Stimulated activated naive CD8-positive, alpha-beta T cell treated with anti-CD3 and anti-CD28 coated beads, Interleukin-15, amount 100 ng/mL, for 72 hours (primary cell): ENCODE measurements at regions not wholly inside any gene's neighbourhood (a gene's known extent, or its start where the extent isn't known, plus 50 kb on each side); places are given as distances from the start of the nearest gene placed in this dataset.
"Not testable (repeated sequence)": the region's sequence is repeated elsewhere in the genome, so short reads cannot be mapped to it uniquely, and the experiment has no call there.

Source experiments
- ATAC-seq: fragments of 150-1000 bp; cut with Tn5 transposase; 2 replicates; pipeline ENCODE4 v1.10.0; 2021; ENCODE audit warnings: mild to moderate bottlenecking, moderate library complexity
- DNase-seq, 2 donors: peaks; one replicate each; pipeline ENCODE4 v3.0.0; 2021 to 2022
- H3K27ac Mint-ChIP-seq, 2 donors: one replicate each; pipeline ENCODE4 v1.8.0; 2022; ENCODE audit warnings: mild to moderate bottlenecking in 2 of 2, mixed read lengths in 2 of 2, moderate library complexity in 2 of 2
- H3K27me3 Mint-ChIP-seq: one replicate; pipeline ENCODE4 v1.8.0; 2022; ENCODE audit warnings: mixed read lengths
- H3K4me1 Mint-ChIP-seq: one replicate; pipeline ENCODE4 v1.8.0; 2022; ENCODE audit warnings: mild to moderate bottlenecking, mixed read lengths
- H3K4me3 Mint-ChIP-seq, 2 donors: one replicate each; pipeline ENCODE4 v1.8.0; 2022; ENCODE audit warnings: mild to moderate bottlenecking in 2 of 2, mixed read lengths in 2 of 2, moderate library complexity in 1 of 2
- H3K9me3 Mint-ChIP-seq, 2 donors: one replicate each; pipeline ENCODE4 v1.8.0; 2022; ENCODE audit warnings: mixed read lengths in 2 of 2

DNA sequence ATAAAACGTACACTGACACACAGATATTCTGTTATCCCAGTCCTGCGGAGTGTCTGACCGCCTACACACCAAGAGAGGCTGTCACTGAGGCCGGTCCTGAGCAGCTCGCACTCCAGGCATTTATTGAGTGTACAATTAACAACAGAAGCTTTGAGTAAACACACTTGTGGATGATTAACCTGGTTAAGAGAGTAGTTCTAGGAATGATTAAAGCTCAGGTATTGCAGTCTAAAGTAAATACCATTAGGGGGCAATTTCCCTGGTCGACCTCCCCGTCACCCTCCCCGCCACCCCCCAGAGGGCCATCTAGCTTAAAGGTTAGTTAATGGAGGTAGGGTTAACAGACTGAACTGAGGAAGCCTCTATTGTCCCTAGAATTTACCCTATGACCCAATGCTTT, 1278.5 kb downstream of the NSUN3 start:
- Mint-ChIP-seq H3K9me3 (peaks cover 0 to 5% of the 10 kb centered on the region in 2 donors), H3K27ac (no peak overlapping the region), H3K4me1 (no peaks in the 10 kb centered on the region), H3K4me3 (no peak overlapping the region), H3K27me3 (no peaks in the 10 kb centered on the region)
- no peak for ATAC-seq
- no peak for DNase-seq

DNA sequence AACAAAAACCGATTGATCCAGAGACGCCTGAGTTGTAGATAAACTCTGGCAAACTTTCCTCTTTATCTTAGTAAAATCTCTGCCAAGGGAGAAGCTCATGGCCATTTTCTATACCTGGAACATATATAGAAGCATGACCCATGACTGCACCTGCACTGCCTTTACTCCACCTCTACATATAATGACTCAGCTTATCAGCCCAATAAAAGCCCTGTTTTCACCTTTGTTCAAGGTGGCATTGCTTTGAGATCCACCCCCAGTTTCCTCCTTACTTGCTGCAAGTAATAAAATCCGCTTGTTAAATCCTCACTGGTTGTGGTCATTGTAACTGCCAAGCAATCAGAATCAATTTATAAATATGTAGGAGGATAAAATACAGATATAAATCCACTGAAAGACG, 1280.4 kb downstream of the NSUN3 start:
- Mint-ChIP-seq H3K4me1 (no peaks in the 10 kb centered on the region), H3K9me3 (peaks cover 0 to 5% of the 10 kb centered on the region in 2 donors), H3K4me3 (no peak overlapping the region), H3K27me3 (no peaks in the 10 kb centered on the region), H3K27ac (no peak overlapping the region)
- ATAC-seq (no peak), DNase-seq (no peak)

DNA sequence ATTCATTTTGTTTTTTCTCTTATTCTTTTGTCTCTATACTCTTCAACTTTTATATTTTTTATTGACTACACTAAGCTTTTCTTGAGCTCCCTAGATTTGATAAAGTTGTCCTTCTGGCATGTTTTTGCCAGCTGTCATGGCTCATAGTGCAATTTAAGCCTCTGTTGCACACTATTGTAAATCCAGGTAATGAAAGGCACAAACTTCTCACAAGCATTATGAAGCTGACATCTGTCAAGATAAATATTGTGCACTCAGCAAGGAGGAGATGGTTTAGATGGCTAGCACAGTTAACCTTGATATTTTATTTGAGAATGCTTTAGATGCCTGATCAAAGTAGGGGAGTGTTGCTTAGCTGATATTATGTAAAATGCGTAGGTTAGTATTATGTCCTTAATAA, 1280.9 kb downstream of the NSUN3 start:
- Mint-ChIP-seq H3K27me3 (no peaks in the 10 kb centered on the region), H3K27ac (no peak overlapping the region), H3K4me3 (no peak overlapping the region), H3K9me3 (peaks cover 0 to 5% of the 10 kb centered on the region in 2 donors), H3K4me1 (no peaks in the 10 kb centered on the region)
- DNase-seq: no peak
- no peak for ATAC-seq

DNA sequence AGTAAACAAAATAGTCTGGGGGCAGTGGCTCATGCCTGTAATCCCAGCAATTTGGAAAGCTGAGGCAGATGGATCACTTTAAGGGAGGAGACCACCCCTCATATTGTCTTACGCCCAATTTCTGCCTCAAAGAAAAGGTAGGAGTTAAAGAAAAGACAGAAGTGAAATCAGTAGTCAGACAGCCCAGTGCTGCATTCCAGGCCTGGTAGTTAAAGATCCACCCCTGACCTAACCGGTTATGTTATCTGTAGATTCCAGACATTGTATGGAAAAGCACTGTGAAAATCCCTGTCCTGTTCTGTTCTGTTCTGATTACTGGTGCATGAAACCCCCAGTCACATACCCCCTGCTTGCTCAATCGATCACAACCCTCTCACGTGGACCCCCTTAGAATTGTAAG, 1285.1 kb downstream of the NSUN3 start:
- H3K9me3 Mint-ChIP-seq, ATAC-seq, H3K4me1 Mint-ChIP-seq, H3K4me3 Mint-ChIP-seq, DNase-seq, H3K27me3 Mint-ChIP-seq, H3K27ac Mint-ChIP-seq: not testable (repeated sequence)

DNA sequence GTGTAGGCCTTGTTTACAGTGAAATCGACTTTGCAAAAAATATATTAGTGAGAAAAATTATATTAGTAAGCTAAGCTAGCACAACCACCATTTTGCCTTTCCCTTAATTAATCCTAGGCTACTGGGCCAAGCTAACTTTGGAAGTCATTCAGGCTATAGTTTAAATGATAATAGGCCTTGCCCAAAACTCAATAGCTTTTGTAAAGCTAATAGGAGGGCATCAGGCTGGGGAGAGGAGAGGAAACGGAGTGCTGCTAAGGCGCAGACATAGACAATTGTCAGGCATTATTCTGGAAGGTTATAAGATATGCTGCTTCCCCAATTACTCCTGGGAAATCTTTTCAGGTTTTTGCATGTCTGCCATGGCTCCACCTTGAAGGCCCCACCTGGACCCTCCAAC, 1286.0 kb downstream of the NSUN3 start:
- peaks cover under 1 to 5% of the 10 kb centered on the region in 2 donors for H3K9me3 Mint-ChIP-seq
- no peaks in the 10 kb centered on the region for H3K4me1 Mint-ChIP-seq
- ATAC-seq (no peak), DNase-seq (no peak)
- H3K27me3 Mint-ChIP-seq: no peaks in the 10 kb centered on the region
- no peak overlapping the region for H3K27ac Mint-ChIP-seq
- H3K4me3 Mint-ChIP-seq: no peak overlapping the region

DNA sequence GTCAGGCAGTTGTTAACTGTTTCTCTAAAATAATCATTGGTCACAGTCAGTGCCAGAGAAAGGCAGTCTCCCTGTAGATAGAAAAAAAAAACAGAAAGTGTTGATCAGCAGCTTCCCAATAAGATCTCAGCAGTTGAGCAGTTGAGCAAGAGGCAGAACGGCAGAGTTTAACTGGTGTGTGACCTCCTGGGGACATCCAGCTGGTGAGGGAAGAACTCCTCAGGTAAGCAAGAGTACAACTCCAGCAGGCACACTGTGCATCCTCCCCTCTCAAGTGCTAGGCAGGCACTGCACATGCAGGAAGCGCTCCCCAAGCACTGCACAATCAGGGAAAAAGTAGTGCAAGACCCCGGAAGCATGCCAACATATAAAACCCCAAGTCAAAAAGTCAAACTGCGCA, 1287.2 kb downstream of the NSUN3 start:
- ATAC-seq: no peak

DNA sequence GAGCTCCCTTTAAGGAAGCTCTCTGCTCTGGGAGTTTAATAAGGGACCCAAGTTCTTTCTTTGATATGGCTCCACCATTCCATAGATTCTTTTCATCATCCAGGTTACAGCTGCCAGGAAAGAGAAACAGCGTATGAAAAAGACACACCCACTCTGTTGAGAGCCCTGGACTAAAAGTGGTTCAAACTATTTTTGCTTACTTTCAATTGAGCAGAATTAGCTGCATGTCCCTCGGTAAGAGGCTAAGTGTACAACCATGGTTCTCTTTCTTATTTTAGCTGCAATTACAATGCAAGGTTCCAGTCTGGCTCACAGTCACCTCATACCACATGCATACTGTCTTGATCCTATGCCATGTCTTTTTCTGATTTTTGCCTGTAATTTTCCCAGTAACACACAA, 1288.3 kb downstream of the NSUN3 start:
- H3K9me3 Mint-ChIP-seq: peaks cover 0 to 5% of the 10 kb centered on the region in 2 donors
- no peaks in the 10 kb centered on the region for H3K4me1 Mint-ChIP-seq
- H3K27ac Mint-ChIP-seq: no peak overlapping the region
- ATAC-seq (no peak), DNase-seq (no peak)
- H3K4me3 Mint-ChIP-seq: no peak overlapping the region
- no peaks in the 10 kb centered on the region for H3K27me3 Mint-ChIP-seq

More for the DNA sequence above, 1287.2 kb downstream of the NSUN3 start:
- H3K4me1 Mint-ChIP-seq: no peaks in the 10 kb centered on the region
- no peak overlapping the region for H3K27ac Mint-ChIP-seq
- H3K4me3 Mint-ChIP-seq: no peak overlapping the region
- no peak for DNase-seq
- no peaks in the 10 kb centered on the region for H3K27me3 Mint-ChIP-seq
- peaks cover 0 to 5% of the 10 kb centered on the region in 2 donors for H3K9me3 Mint-ChIP-seq

DNA sequence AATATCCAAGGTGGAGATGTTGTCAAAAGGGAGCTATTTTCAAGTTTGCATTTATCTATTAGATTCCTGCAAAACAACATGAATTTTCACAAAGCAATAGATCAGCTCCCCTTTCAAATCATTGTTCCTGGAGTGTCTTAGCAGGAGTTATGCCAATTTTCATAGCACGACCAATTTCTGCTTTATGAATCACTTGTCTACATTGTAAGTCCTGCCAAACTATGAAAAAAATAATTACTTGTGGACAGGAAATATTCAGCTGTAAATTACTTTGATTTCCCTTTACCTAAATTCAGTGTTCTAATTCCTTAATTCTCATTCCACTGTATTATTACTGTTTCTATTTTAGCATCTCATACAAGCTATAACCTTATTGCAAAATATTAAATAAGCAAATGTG, 1289.6 kb downstream of the NSUN3 start:
- Mint-ChIP-seq H3K4me1 (no peaks in the 10 kb centered on the region), H3K9me3 (peaks cover 0 to 5% of the 10 kb centered on the region in 2 donors), H3K4me3 (no peak overlapping the region), H3K27ac (no peak overlapping the region), H3K27me3 (no peaks in the 10 kb centered on the region)
- ATAC-seq (no peak), DNase-seq (no peak)

DNA sequence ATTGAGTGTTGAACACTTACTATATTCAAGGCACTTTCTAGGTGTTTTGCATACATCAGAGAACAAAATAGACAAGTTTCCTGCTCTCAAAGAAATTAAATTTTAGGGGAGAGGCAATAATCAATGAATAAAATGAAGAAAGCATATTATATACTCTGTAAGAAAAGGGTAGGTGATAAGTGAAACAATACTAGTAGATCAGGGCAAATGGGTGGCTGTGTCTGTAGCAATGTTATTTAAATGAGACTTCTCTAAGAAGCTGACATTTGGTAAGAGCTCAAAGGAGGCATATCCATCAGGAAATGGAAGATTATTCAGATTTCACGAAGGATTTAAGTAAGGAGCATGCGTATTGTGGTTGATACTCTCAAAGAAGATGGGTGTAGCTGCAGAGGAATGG, 1291.6 kb downstream of the NSUN3 start:
- no peaks in the 10 kb centered on the region for H3K4me1 Mint-ChIP-seq
- no peak overlapping the region for H3K4me3 Mint-ChIP-seq
- H3K27ac Mint-ChIP-seq: no peak overlapping the region
- ATAC-seq: no peak
- H3K9me3 Mint-ChIP-seq: peaks cover 0 to 2% of the 10 kb centered on the region in 2 donors
- DNase-seq: no peak
- H3K27me3 Mint-ChIP-seq: no peaks in the 10 kb centered on the region

DNA sequence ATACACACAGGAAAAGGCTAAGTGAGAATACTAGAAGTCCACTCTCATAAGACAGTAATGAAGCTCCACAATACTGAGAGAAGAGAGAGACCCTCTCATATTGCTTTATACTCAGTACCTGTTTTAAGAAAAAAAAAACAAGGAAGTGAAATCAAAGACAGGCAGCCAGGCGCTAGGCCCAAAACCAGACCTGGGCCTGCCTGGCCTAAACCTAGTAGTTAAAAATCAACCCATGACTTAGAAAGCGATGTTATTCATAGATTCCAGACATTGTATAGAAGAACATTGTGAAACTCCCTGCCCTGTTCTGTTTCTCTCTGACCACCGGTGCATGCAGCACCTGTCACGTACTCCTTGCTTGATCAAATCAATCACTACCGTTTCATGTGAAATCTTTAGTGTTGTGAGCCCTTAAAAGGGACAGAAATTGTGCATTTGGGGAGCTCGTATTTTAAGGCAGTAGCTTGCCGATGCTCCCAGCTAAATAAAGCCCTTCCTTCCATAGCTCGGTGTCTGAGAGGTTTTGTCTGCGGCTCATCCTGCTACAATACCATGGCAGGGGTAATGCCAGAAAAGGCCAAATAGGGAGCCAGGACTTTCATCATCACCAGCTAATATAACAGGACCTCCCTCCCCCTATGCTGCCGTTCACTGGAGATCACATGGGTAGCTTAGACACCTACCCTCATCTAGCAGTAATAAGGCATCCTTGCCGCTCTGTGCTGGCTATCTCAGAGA, 1294.1 kb downstream of the NSUN3 start:
- Mint-ChIP-seq H3K27me3 (no peaks in the 10 kb centered on the region), H3K9me3 (no peaks in the 10 kb centered on the region), H3K4me1 (no peaks in the 10 kb centered on the region), H3K27ac (no peak overlapping the region), H3K4me3 (no peak overlapping the region)
- DNase-seq: no peak
- no peak for ATAC-seq

DNA sequence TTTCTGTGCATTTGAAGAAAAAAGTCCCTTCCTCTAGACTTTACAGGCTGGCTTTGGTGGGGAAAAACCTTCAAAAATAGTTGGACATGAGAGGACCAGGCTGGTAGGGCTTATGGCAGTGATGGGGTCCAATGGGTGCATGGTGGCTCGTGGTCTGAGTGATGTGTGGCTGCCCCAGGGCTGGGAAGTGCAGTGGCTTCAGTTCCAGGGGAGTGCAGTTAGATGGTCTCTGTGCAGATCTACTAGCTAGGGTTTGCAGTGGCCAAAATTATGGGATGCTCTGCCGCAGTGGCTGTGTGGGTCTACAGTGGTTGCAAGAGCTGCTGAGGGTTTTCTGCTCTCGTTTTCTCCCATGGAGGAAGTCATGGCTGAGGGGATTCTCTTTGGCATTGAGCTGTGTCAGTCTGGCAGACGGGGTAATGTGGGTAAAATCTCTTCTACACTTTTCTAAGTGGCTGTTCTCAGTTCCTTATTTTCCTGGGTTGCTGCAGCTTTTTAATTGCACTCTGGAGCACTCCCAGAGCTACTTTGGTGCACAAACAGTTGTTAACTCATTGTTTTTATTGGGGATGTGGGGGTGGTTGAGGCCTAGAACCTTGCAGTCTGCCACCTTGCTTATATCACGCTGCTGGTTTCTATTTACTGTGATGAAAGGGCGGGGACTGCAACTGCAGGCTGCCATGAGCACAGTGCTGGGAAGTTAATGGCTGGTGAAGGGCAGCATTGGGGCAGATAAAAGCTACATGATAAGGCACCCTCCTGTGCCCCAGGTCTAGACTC, 1324.6 kb downstream of the NSUN3 start:
- no peaks in the 10 kb centered on the region for H3K27me3 Mint-ChIP-seq
- H3K9me3 Mint-ChIP-seq: peaks cover 0 to 16% of the 10 kb centered on the region in 2 donors
- ATAC-seq (no peak), DNase-seq (no peak)
- no peak overlapping the region for H3K4me3 Mint-ChIP-seq
- no peak overlapping the region for H3K27ac Mint-ChIP-seq
- no peaks in the 10 kb centered on the region for H3K4me1 Mint-ChIP-seq

DNA sequence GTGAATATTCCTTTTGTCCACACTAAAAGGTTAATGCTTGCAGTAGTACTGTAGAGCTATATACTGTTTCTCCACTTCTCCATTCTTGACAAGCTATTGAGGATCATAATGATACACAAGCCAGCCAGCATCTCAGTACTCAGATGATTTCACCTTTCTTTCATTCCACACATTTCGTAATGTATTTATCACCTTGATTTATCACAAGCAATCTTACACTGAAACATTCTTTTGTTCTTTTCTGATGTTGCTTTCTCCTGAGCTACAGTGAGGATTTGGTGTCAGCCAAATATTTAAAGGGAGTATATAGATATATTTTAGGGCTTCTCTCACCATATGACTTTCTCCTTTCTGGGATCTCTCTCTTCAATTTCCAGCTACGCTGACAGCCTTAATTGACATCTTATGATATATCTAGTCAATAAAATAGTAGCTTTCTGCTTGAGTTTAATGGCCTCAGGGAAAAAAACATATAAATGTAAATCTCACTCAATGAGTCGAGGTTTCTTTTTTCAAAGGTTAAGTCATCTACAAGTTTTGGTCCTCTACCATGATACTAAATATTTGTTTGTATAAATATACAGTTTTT, 1327.0 kb downstream of the NSUN3 start:
- no peaks in the 10 kb centered on the region for H3K27me3 Mint-ChIP-seq
- no peak for ATAC-seq
- H3K27ac Mint-ChIP-seq: no peak overlapping the region
- no peaks in the 10 kb centered on the region for H3K4me1 Mint-ChIP-seq
- H3K9me3 Mint-ChIP-seq: peaks cover 0 to 16% of the 10 kb centered on the region in 2 donors
- no peak overlapping the region for H3K4me3 Mint-ChIP-seq
- DNase-seq: no peak

DNA sequence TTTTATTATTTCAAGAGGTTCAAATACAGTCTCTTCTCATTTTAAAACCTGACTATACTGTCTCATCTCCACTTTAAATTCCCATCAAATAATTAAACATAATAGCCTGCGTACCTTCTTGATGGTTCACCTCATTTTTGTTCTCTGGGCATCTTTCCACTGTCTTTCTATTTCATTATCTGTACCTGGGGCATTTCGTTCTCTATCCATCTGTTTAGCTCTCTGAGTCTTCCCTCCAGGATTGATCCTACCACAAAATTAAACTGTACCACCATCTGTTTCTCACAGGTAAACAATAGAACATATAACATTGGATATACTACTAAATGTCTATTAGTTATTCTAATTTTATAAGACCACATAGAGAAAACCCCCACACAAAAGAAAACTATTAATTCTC, 1331.4 kb downstream of the NSUN3 start:
- DNase-seq (no peak), ATAC-seq (no peak)
- Mint-ChIP-seq H3K27ac (no peak overlapping the region), H3K27me3 (no peaks in the 10 kb centered on the region), H3K4me1 (no peaks in the 10 kb centered on the region), H3K4me3 (no peak overlapping the region), H3K9me3 (no peaks in the 10 kb centered on the region)

DNA sequence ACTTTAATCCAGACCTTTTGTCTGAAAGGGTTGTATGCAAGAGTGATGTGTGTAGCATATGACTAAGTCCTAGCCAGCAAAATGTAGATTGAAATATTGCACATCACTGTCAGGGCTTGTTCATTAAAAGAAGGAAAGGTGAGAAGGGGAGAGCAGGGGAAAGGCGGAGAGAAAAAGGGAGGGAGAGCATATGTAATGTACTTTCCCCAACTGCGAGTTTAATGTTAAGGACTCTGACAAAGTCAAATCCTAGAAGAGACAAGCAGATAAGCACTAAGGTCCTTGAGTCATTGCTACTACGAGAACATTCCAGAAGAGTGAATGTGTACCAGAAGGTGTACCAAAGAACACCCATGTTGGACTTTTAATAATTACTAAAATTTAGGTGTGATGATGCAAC, 1336.7 kb downstream of the NSUN3 start:
- peaks cover 0 to 5% of the 10 kb centered on the region in 2 donors for H3K9me3 Mint-ChIP-seq
- no peaks in the 10 kb centered on the region for H3K4me1 Mint-ChIP-seq

DNA sequence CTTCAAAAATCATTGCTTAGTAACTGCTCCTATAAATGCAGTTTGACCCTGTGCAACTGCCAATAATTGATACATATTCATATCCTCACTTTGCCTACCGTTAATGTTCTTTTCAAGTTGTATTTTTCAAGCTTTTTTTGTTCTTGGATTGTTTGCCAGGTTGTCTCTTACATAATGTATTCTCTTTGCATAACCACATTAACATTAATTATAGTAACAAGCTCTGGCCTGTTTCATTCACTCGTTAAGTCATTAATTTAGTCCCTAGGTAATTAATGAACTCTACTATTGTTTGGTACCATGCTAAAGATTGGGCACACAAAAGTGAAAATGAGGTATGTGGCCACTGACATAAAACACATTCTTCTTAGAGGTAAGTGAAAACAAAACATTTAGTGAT, 1338.8 kb downstream of the NSUN3 start:
- Mint-ChIP-seq H3K4me3 (no peak overlapping the region), H3K4me1 (no peaks in the 10 kb centered on the region), H3K27ac (no peak overlapping the region), H3K27me3 (no peaks in the 10 kb centered on the region), H3K9me3 (peaks cover 0 to 5% of the 10 kb centered on the region in 2 donors)
- ATAC-seq: no peak
- DNase-seq: no peak

More for the DNA sequence above, 1336.7 kb downstream of the NSUN3 start:
- no peak overlapping the region for H3K27ac Mint-ChIP-seq
- no peaks in the 10 kb centered on the region for H3K27me3 Mint-ChIP-seq
- H3K4me3 Mint-ChIP-seq: no peak overlapping the region
- DNase-seq: no peak
- ATAC-seq: no peak
